MCF 10A (cell line): ENCODE measurements at regions not wholly inside any gene's neighbourhood (a gene's known extent, or its start where the extent isn't known, plus 50 kb on each side); places are given as distances from the start of the nearest gene placed in this dataset.

ENCODE experiments used
- BruUV-seq: library from RNA; stranded (reverse); fragments of 400-500 nt; replicated peaks from 2 replicates; lab custom pipeline; 2021; lab: Mats Ljungman, UMichigan
- CTCF ChIA-PET: fragments of 300-600 bp; sonication (Branson Sonifier 250); formaldehyde crosslinking; extraction: SDS; loops from one replicate; lab custom pipeline; 2021; ENCODE audit warnings: antibody characterized with exemption, inconsistent platforms; lab: Yijun Ruan, JAX
- POLR2A ChIA-PET: fragments of 300-600, 350-650 bp; sonication (Branson Sonifier 250); formaldehyde crosslinking; extraction: SDS; loops from one replicate; lab custom pipeline; 2020; ENCODE audit warnings: antibody characterized with exemption, inconsistent platforms; lab: Yijun Ruan, JAX
- DNase-seq: peaks from one replicate; pipeline ENCODE4 v3.0.0-alpha.2; 2018; ENCODE audit not compliant: unreplicated experiment
- H3K27ac Mint-ChIP-seq: one replicate; pipeline ENCODE4 v1.8.0; 2022; ENCODE audit warnings: mild to moderate bottlenecking, low read depth, mixed read lengths; ENCODE audit not compliant: unreplicated experiment
- H3K27me3 Mint-ChIP-seq: one replicate; pipeline ENCODE4 v1.8.0; 2022; ENCODE audit warnings: mixed read lengths; ENCODE audit not compliant: insufficient read depth, unreplicated experiment
- H3K36me3 Mint-ChIP-seq: one replicate; pipeline ENCODE4 v1.8.0; 2022; ENCODE audit warnings: mild to moderate bottlenecking, moderate library complexity, mixed read lengths; ENCODE audit not compliant: insufficient read depth, unreplicated experiment
- H3K4me1 Mint-ChIP-seq: one replicate; pipeline ENCODE4 v1.8.0; 2022; ENCODE audit warnings: mixed read lengths; ENCODE audit not compliant: insufficient read depth, unreplicated experiment
- H3K4me3 Mint-ChIP-seq: one replicate; pipeline ENCODE4 v1.8.0; 2022; ENCODE audit warnings: mild to moderate bottlenecking, moderate library complexity, mixed read lengths; ENCODE audit not compliant: unreplicated experiment
- H3K9me3 Mint-ChIP-seq: one replicate; pipeline ENCODE4 v1.8.0; 2022; ENCODE audit warnings: mixed read lengths; ENCODE audit not compliant: unreplicated experiment
- CTCF ChIP-seq: fragments of 200-600 bp; IDR thresholded peaks from one replicate; pipeline ENCODE4 v1.8.0; 2022; ENCODE audit warnings: antibody characterized with exemption, mild to moderate bottlenecking; ENCODE audit not compliant: unreplicated experiment
- intact Hi-C: fragments of 100-400 bp; cut with micrococcal nuclease; formaldehyde crosslinking; loops from 2 replicates; pipeline ENCODE4 v1.14.1; 2022

- no peaks in the 10 kb centered on the region for H3K36me3 Mint-ChIP-seq
Observed at GRCh38 chr2:175393851-175394250, 212.3 kb upstream of the ATP5MC3 start.

GRCh38 chr2:175383286-175383685 is 201.8 kb upstream of the ATP5MC3 start:
- H3K9me3 Mint-ChIP-seq: peaks cover 20% of the 10 kb centered on the region

More at GRCh38 chr2:175393851-175394250, 212.3 kb upstream of the ATP5MC3 start:
- ChIA-PET POLR2A (no interaction called here), CTCF (interaction anchor here (0.6 to 0.7 kb wide), 2 partner anchors 22 to 27 kb away, joined by 4 read pairs; no protein-coding TSS in a partner anchor)
- intact Hi-C loops: no loop called here
- Mint-ChIP-seq H3K27ac (no peak overlapping the region), H3K27me3 (peaks cover 52% of the 10 kb centered on the region), H3K9me3 (no peaks in the 10 kb centered on the region), H3K4me3 (no peak overlapping the region), H3K4me1 (no peaks in the 10 kb centered on the region)
- no peak for TF ChIP-seq CTCF
- BruUV-seq: no TSS peak
- DNase-seq: no peak

GRCh38 chr2:175373729-175374128 is 192.2 kb upstream of the ATP5MC3 start:
- Mint-ChIP-seq H3K27me3 (peaks cover 38% of the 10 kb centered on the region), H3K36me3 (no peaks in the 10 kb centered on the region), H3K9me3 (no peaks in the 10 kb centered on the region), H3K4me3 (no peak overlapping the region), H3K4me1 (no peaks in the 10 kb centered on the region), H3K27ac (no peak overlapping the region)
- ChIA-PET POLR2A (interaction anchor here (0.6 kb wide), 1 partner anchor 229 kb away, joined by 3 read pairs; no protein-coding TSS in a partner anchor), CTCF (interaction anchor here (0.6 to 1.6 kb wide), 14 partner anchors 8 to 723 kb away, joined by 3 to 11 read pairs (median 3); no protein-coding TSS in a partner anchor)
- TF ChIP-seq CTCF: no peak
- no peak for DNase-seq
- BruUV-seq: no TSS peak
- intact Hi-C loops: no loop called here

More at GRCh38 chr2:175383286-175383685, 201.8 kb upstream of the ATP5MC3 start:
- H3K36me3 Mint-ChIP-seq: no peaks in the 10 kb centered on the region
- ChIA-PET POLR2A (no interaction called here), CTCF (interaction anchor here (0.7 kb wide), 1 partner anchor 101 kb away, joined by 3 read pairs; no protein-coding TSS in a partner anchor)
- BruUV-seq: no TSS peak
- intact Hi-C loops: no loop called here
- DNase-seq: no peak
- no peaks in the 10 kb centered on the region for H3K4me1 Mint-ChIP-seq
- H3K4me3 Mint-ChIP-seq: no peak overlapping the region
- no peak overlapping the region for H3K27ac Mint-ChIP-seq
- no peak for TF ChIP-seq CTCF
- H3K27me3 Mint-ChIP-seq: peaks cover 16% of the 10 kb centered on the region

GRCh38 chr2:175372704-175373701 is 191.5 kb upstream of the ATP5MC3 start:
- intact Hi-C loops: no loop called here
- no peak overlapping the region for H3K4me3 Mint-ChIP-seq
- no TSS peak for BruUV-seq
- ChIA-PET CTCF (interaction anchor here (0.6 to 1.4 kb wide), 11 partner anchors 40 to 724 kb away, joined by 3 to 11 read pairs (median 3); no protein-coding TSS in a partner anchor), POLR2A (interaction anchor here (0.7 to 1.1 kb wide), 2 partner anchors 63 to 205 kb away, joined by 3 read pairs; no protein-coding TSS in a partner anchor)
- no peaks in the 10 kb centered on the region for H3K36me3 Mint-ChIP-seq
- no peak overlapping the region for H3K27ac Mint-ChIP-seq
- TF ChIP-seq CTCF: no peak
- H3K27me3 Mint-ChIP-seq: peaks cover 31% of the 10 kb centered on the region
- H3K4me1 Mint-ChIP-seq: no peaks in the 10 kb centered on the region
- H3K9me3 Mint-ChIP-seq: no peaks in the 10 kb centered on the region
- no peak for DNase-seq
